ENCODE measurements at regions not wholly inside any gene's neighbourhood (a gene's known extent, or its start where the extent isn't known, plus 50 kb on each side); places are given as distances from the start of the nearest gene placed in this dataset.

- TF ChIP-seq POLR2A (IDR thresholded peaks at IDR 0.05; ENCODE audit: low read length) (no peak), GATA1 (IDR thresholded peaks at IDR 0.05; ENCODE audit: low read depth, low read length) (no peak)
Measured at GRCh38 chr9:24897826-24898225, 352.1 kb upstream of the IZUMO3 start.
